Left forelimb (tissue), 1 donor: ENCODE measurements at regions not wholly inside any gene's neighbourhood (a gene's known extent, or its start where the extent isn't known, plus 50 kb on each side); places are given as distances from the start of the nearest gene placed in this dataset.
A peak's percentile ranks its signal among the peaks of the same experiment; 100 is the strongest.

ENCODE experiments used
- DNase-seq: peaks from one replicate; pipeline ENCODE4 v3.0.0-alpha.2; 2018; ENCODE audit warnings: low spot score

DNA sequence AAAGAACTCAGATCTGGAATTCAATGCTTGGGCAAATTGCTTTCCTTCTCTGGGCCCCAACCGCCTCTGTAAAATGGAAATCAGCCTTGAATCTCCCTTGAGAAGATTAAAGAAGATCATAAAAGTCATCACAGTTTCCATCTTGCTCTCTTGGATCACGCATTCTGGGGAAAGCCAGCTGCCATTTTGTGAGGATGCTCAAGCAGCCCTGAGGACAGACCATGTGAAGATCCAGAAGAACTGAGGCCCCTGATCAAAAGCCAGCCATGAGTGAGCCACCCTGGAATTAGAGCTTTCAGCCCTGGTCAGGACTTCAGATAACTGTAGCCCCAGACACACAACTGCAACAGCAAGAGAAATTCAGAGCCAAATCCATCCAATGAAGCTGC is 229.3 kb downstream of the MN1 start:
- DNase-seq = no peak

DNA sequence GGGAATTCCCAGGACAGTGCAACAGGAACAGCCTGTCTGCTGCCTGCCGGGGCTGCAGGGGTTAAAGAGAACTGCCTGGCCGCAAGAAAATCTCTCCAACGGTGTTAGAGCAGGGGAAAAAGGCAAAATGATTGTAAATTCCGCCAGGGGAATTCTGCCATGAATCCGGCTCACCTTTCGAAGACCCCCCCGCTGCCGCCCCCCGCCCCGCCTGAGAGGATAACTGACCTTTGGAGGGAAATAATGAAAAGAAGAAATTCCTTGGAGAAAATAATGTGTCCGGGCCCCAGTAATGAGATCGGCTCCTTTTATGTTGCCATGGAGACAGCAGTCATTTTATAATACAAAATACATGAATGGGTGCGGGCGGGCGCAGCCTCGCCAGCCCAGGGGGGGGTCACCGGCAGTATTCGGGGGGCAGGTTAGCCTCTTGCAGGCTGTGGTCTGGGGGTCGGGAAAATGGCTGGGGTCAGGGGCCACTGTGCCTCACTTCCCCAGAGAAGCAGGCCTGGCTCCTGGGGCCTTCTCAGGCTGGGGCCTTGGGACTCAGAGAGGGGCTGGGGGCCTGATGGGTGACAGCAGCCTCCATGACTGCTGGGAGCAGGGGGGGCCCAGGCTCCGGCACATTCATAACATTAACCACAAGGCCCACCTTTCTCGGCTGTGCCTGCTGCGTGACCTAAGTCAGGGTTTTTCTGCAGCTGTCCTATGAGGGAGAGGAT is 228.1 kb downstream of the MN1 start:
- DNase-seq = no peak

DNA sequence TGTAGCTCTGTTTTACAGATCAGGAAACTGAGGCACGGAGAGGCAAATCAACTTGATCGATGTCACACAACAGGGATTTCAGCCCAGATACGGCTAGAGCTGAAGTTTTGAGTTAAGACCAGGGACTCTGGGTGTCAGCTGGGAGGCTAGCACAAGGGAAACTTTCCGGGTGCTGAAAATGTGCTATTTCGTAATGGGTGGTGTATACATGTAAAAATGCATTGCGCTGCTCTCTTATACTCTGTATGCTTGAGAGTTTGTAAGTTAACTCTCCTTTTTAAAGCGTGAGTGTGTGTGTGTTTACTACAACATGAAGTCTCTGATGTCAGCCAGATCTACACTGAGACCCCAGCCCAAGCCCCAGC is 227.6 kb downstream of the MN1 start:
- no peak for DNase-seq

DNA sequence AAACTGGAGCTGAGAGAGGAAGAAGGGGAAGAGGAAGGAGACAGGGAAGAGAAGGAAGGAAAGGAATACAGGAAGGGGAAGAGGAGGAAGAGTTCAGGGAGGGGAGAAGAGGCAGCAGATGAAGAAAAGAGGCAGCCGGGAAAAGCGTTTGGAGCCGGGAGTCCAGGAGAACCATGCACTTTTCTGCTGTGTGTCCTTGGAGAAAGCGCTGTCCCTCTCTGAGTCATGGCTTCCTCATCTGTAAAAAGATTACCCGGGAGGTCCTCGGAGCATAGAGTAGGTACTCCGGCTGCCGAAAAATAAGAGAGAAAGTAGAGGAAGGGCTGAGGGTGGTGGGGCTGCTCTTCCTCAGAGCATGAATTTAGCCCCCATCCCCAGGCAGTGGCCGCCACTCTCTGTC is 226.9 kb downstream of the MN1 start:
- no peak for DNase-seq

DNA sequence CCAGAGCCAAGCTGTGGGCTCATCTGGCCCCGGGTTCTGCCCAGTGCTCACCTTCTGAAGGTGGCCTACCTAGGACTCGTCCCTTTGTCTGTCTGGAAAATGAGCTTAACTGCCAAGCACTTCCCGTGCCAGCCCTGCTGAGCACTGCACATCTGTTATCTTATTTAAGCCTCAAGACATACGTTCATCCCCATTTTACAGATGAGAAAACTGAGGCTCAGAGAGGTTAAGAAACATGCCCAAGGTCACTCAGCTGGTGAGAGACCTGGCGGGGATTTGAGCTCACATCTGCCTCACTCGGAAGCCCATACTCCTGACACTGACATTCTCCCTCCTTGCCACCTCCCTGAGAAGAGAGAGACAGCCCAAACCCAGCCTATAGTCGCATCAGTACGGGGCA is 226.2 kb downstream of the MN1 start:
- no peak for DNase-seq

DNA sequence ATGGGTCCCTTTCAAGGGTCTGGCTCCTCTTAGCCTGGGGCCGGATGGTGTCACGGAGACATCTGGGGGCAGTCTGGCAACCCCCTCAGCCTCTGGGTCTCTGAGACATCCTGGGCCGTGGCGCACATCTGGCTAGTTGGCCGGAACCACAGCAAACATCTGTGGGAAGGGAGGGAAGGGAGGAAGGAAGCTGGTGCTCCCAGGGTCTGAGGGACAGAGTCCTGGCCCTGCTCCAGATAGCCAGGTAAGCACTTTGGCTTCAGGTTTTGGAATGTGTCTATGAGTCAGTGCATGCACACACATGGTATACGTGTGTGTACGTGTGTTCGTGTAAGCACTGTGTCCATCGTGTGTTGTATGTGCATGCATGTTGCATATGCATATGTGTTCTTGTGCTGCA is 225.1 kb downstream of the MN1 start:
- DNase-seq = no peak

DNA sequence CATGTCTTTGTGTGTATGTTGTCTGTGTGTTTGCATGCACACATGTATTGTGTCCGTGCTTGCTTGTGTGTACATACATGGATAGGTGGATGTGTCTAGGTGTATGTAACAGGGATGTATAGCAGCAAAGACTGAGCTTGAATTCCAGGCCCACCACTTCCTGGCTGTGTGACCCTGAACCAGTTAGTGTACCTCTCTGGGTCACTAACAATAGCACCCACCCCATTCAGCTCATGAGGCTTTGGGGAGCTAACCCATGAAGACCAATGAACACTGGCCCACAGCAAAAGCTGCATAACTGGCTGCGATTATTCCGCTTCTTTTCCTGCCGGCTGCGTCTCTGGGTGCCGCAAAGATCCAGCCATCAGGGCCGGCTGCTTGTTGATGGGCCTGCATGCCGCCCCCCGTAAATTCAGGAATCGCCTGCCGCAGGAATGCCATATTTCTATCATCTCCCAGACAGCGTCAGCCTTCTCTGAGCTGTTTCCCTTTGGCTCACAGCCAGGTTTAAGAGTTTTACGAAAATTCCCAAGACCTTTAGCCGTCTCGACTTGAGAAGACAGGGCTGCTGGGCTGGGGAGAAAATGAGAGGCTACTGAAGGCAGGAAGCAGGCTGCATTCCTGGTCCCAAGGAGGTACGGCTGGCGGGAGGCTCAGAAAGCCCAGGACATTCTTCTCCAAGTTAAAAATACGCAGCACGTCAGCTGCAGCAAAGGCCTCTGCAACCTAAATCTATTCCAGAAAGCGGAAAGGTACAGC is 224.6 kb downstream of the MN1 start:
- DNase-seq = peak; percentile 80

DNA sequence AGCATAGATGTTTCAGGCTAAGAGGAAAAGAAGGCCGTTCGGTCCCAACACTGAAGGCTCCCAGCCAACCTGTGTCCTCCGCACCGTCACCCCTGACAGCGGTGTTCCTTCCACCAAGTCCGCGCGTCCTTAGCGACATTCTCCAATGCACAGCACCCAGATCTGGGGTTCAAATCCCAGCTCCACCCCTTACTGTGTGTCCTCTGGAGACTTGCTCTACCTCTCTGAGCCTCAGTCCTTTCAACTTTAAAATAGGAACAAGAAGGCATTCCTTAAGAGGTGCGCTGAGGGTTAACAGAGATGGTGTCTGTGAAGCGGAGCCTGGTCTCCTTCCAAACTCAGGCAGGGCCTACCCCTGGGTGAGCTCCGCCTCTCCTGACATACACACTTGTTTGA is 224.0 kb downstream of the MN1 start:
- DNase-seq = no peak

DNA sequence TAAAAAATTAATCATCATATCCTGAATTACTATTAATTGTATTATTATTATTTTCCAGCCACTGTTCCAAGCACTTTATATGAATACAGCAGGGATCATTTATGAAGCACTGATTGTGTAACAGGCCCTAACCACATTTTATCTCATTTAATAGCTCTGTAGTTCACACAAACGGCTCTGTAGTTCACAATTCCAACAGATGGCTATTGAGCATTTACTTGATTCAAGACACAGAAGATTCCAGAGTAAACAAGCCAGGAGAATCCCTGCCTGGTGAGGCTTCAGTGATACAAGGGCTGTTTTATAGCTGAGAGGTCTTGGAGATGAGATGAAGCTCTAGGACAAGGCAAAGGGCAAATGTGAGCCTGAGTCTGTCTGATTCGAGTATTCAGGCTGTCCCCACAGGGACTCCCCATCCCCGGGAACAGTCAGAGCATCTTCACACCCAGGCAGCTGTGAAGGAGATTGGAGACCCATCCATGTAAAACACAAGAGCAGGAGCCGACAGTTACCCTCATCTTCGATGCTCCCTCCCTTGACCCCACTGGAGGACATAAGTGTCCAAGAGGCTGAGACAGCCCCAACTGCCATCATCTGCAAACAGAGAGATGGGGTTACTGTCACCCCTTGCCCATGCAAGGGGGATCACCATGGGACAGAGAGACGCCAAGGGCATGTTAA is 222.5 kb downstream of the MN1 start:
- DNase-seq = no peak

DNA sequence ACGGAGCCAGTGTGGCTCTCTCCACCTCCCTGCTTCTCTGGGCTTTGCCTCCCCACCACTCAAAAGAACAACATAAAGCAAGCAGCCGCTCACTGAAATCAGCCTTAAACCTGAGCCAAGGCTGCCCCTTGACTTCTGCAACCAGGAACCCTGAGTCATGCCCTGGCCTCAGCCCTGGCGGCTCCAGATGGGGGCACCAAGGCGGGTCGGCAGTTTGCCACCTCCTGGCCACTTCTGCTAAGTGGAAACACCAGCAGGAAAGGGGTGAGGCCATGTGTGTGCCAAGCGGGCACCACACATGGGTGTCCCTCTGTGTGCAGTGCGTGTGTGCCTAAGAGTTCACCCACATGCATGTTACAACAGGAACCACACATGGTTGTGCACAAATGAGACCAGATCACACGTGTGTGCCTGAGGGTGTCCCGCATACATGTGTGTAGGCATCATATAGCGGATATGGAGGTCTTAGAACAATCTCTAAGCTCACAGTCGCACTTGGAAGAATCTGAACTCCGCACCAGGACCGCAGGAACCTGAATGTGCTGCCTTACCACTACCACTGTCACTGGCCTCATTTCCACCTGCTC is 221.2 kb downstream of the MN1 start:
- DNase-seq = no peak

DNA sequence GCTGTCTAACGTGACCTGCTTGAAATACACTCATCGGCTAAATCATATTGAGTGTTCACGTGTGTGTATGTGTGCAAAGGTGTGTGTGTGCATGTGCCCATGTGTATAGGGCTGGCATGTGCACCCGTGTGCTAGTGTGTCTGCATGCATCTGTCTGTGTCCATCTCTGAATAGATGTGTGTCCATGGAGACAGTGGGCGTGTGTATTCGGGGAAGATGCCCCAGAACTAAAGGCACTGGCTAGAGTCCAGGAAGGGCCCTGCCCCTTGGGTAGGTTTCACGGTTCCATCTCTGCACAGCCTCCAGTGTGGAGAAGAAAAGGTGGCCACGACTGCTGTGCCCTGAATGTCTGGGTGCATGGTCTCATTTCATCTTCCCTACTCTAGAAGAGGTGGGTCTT is 220.3 kb downstream of the MN1 start:
- DNase-seq = no peak

DNA sequence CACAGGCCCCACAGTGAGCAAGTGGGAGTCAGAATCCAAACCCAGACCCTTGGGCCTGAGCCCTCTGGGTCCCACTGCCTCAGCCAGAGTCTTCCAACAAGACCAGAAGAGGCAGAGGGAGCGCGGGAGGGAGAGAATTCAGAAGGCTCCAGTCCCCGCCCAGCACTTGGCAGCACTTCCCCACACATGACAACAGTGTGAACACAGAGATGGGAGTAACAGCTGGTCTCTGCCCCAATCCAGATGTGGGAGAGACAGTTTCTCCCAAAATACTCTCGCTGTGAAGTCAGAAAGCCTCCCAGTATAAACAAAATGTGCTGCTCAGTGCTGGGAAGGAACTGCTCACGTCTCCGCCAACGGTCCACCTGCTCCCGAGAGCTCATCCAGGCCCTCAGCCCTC is 219.9 kb downstream of the MN1 start:
- peak; percentile 92 for DNase-seq

DNA sequence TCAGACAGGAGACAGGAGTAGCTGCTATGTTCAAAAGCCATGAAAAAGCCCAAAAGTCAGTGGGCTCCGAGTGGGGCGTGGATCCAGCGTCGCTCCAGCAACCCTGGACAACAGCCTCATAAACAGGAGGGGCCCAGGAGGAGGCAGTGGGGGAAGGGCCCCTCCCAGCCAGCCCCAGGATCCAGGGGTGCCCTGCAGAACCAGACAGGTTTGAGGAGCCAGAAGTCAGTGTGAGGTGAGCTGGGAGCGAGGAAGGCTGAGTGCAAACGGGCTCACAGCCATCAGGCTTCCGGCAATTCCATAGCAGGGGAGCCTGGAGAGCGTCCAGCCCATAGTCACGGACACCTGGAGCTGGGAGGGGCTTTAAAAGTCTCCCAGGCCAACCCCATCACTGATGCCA is 217.7 kb downstream of the MN1 start:
- DNase-seq = no peak

DNA sequence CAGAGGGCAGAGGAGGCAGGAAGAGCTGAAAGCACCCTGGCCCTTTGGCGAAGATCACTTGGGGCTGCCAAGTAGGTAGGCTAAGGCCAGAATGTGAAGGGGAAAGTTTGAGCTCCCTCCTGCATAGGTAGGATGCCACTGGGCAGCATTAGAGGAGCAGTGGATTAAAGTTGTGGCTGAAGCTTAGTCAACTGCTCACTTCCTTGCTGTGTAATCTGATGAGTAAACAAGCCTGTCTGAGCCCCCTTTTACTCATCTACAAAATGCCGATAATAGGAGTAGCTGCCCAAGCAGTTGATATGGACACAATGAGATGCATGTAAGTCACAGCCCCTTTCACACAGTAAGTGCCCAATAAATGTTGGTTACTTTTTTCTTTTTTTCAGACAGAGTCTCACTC is 216.4 kb downstream of the MN1 start:
- no peak for DNase-seq

DNA sequence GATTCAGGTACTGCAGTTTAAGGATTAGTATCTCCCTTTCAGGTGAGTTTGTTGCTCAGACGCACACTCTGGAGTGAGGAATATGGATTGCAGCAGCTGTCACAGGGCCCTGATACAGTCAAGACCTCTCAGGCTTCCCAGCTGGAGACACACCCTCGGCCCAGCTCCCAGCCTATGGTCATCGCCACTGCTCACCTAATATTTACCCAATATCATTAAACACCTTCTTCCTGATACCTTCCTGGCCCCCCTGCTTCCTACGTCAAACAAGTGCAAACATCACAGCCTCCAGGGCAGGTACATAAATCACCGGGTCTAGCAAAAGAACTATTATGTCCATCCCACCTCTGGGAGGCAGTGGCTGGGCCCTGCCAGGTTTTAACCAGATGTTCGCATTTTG is 213.3 kb downstream of the MN1 start:
- DNase-seq = no peak

DNA sequence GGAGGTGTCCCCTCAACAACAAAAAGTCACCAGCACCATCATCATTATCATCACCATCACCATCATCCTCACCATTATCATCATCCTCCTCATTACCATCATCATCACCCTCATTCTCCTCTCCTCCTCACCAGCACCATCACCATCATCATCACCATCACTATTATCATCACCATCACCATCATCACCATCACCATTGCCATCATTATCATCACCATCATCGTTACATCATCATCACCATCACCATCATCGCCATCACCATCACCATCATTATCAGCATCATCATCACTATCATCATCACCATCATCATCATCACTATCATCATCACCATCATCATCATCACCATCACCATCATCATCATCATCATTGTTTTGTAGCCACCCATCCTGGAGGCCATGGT is 212.6 kb downstream of the MN1 start:
- DNase-seq = no peak

DNA sequence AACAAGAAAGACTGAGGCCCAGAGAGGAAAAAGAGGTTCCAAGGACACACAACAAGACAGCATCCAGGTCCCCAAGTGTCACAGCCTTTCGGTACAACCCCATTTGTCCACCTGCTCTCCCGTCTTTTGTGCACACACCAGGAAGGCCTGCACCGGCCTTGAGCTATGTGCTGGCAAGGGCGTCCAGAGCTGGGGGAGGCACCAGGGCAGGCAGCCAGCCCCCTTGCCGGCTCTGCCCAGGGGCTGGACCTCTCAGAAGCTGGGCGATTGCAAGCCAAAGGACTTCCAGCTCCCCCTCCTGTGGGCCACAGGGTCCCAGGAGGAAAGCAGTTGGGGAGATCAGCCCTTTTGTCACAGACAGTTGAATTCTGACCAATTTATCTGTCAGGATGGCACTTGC is 210.5 kb downstream of the MN1 start:
- DNase-seq = no peak

DNA sequence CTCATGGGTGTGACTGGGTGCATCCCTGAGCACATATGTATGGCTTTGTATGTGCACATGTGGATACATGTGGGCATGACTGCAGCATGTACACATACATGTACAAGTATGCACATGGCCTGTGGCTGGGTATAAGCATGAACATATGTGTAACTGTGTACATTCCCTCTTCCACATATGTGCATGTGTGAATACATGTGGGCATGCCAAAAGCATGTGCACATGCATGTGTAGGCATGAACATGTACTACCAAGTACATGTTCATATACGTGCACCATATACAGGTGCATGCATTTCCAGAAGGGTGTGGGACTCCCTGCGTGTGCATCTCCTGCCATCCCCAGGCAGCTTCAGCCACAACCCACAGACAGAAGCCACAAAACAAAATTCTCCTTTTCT is 208.2 kb downstream of the MN1 start:
- DNase-seq = no peak

DNA sequence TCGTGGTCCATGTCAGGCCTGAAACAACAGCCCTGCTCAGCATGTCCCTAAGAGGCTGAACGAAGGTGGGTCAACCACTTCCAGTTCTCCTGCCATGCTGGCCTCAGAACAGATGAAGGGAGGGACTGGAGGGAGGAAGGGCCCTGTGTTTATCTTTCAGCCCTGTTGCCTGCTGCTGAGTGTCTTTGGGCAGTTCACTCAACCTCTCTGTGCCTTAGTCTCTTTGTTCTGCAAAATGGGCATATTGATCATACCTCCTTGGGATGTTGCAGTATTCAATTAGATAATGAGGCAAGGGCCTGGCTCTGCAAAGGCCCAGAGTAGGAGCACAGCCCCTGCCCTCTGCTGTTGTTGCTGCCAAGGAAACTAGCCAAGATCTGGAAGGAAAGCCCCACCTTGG is 207.5 kb downstream of the MN1 start:
- DNase-seq = no peak

DNA sequence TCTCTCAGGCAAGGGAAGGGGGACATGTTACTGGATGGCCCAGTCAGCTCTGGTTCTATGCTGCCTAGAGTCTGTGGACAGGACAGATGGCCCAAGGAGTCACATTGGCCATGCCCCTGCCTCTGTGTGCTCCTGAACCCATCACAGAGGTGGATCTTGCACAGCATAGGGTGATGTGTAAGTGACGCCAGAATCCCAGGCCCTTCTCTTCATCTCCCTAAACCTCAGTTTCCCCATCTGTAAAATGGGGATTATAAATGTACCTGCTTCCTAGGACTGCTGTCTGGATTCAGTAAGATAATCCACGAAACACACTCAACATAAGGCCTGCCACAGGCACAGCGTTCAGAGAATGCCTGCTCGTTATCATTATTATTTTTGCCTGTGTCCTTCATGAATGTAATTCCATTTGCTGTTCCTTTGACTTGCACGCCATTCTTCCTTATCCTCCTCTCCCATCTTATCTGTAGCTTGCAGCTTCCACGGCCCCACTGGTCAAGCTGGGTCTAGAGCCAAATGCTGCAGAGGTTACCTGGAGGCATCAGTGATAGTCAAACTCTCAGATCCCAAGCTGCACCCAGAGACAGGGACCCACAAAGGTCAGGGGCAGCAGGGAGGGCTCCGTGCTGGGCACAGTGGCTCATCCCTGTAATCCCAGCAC is 207.0 kb downstream of the MN1 start:
- DNase-seq = no peak

DNA sequence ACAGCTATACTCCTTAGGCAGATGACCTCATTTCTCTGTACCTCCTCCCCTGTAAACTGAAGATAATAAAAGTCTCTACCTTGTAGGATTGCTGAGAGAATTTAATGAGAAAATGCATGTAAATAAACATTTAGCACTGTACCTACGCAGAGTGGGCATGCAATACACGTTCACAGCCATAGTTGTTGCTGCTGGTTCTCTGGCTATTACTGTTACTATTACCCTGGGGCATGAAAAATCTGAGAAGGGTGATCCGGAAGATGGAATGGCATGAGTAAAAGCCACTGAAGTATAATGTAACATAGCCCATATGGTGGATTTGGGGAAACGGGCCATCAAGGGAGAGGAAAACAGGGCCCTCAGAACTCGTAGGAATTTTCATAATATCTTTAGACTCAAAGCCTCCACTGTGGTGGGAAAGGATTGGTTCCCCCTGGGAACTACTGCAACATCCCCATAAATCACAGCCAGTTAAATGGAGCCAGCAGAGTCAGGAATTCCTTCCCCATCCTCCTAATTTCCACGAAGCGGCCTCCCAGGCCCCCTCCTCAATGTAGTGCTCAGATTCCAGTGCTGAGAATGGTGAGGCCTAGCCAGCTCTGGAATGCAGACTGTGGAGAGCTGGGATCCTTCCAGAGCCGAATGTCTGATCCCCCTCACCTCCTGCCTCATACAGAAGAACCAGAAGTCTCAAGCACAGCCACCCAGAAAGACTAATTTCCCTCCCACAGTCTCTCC is 205.3 kb downstream of the MN1 start:
- no peak for DNase-seq
